ENCODE measurements at regions not wholly inside any gene's neighbourhood (a gene's known extent, or its start where the extent isn't known, plus 50 kb on each side); places are given as distances from the start of the nearest gene placed in this dataset.

GRCh38 chr10:89887830-89888229, 186.4 kb downstream of the KIF20B start:
- DNase-seq = no peak

GRCh38 chr10:89888321-89889070, 187.1 kb downstream of the KIF20B start:
- no peak for DNase-seq

GRCh38 chr10:89889606-89890005, 188.2 kb downstream of the KIF20B start:
- DNase-seq = no peak

GRCh38 chr10:89891006-89891535, 189.7 kb downstream of the KIF20B start:
- DNase-seq = no peak

- DNase-seq = no peak
These were observed 192.7 kb downstream of the KIF20B start for GRCh38 chr10:89894051-89894450.

GRCh38 chr10:89900554-89900953, 199.2 kb downstream of the KIF20B start:
- DNase-seq = no peak

GRCh38 chr10:89901895-89902294, 200.5 kb downstream of the KIF20B start:
- no peak for DNase-seq

- no peak for DNase-seq
These were observed 203.4 kb downstream of the KIF20B start for GRCh38 chr10:89904755-89905154.

- no peak for DNase-seq
These were observed 208.4 kb downstream of the KIF20B start for GRCh38 chr10:89909752-89910151.

GRCh38 chr10:89915021-89915420, 213.6 kb downstream of the KIF20B start:
- DNase-seq = no peak

GRCh38 chr10:89915968-89916367, 214.6 kb downstream of the KIF20B start:
- no peak for DNase-seq

- no peak for DNase-seq
These were observed 215.3 kb downstream of the KIF20B start for GRCh38 chr10:89916468-89917215.

GRCh38 chr10:89921403-89921802, 220.0 kb downstream of the KIF20B start:
- no peak for DNase-seq

GRCh38 chr10:89923661-89924060, 222.3 kb downstream of the KIF20B start:
- no peak for DNase-seq

- DNase-seq = no peak
These were observed 222.9 kb downstream of the KIF20B start for GRCh38 chr10:89924261-89924660.

- no peak for DNase-seq
These were observed 225.3 kb downstream of the KIF20B start for GRCh38 chr10:89926736-89927135.

- DNase-seq = no peak
These were observed 228.1 kb downstream of the KIF20B start for GRCh38 chr10:89929282-89930026.

- DNase-seq = no peak
These were observed 236.1 kb downstream of the KIF20B start for GRCh38 chr10:89937494-89937893.

GRCh38 chr10:89940076-89940475, 238.7 kb downstream of the KIF20B start:
- DNase-seq = no peak

- DNase-seq = no peak
These were observed 240.8 kb downstream of the KIF20B start for GRCh38 chr10:89942217-89942616.

GRCh38 chr10:89944138-89944537, 242.7 kb downstream of the KIF20B start:
- no peak for DNase-seq

- DNase-seq = no peak
These were observed 244.7 kb downstream of the KIF20B start for GRCh38 chr10:89946106-89946505.

- DNase-seq = no peak
These were observed 248.1 kb downstream of the KIF20B start for GRCh38 chr10:89949496-89949895.
